ENCODE measurements at regions not wholly inside any gene's neighbourhood (a gene's known extent, or its start where the extent isn't known, plus 50 kb on each side); places are given as distances from the start of the nearest gene placed in this dataset.

DNA sequence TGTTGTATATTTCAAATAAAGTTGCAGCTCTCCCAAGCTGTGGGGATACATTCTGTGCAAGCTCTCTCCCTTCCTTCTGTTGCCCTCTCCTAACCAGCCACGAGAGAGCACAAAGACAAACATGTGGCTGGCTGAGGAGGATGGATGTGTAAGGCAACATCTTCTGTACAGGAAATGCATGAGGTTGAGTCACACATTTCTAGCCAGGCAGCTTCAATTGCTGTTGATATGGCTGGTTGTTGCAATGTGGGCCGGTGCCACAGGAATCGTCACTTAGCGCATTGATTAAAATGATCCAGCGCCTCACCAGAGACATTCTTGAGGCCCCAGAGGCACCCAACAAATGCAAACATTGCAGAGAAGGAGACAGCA is 207.1 kb downstream of the ICE1 start:
- Histone ChIP-seq H3K9me1 (ENCODE audit: control insufficient read depth, extremely low read depth, insufficient read depth, low read length) (no peaks in the 10 kb centered on the region), H3K27me3 (ENCODE audit: control insufficient read depth, extremely low read depth, insufficient read depth, low read length) (no peaks in the 10 kb centered on the region), H3K79me2 (ENCODE audit: control insufficient read depth, insufficient read depth, low read length) (no peaks in the 10 kb centered on the region), H3K4me3 (ENCODE audit: control insufficient read depth in 2 of 3, extremely low read depth in 1 of 3, insufficient read depth in 2 of 3, low read depth in 1 of 3, low read length in 3 of 3) (no peak overlapping the region), H3K4me2 (ENCODE audit: control insufficient read depth, extremely low read depth, insufficient read depth, low read depth, low read length) (no peak overlapping the region), H3K27ac (ENCODE audit: control insufficient read depth, insufficient read depth, low read length) (no peak overlapping the region), H3K4me1 (ENCODE audit: control insufficient read depth, extremely low read depth, insufficient read depth, low read length) (no peaks in the 10 kb centered on the region), H3K9me3 (ENCODE audit: control insufficient read depth, low read depth, low read length) (peaks cover 4% of the 10 kb centered on the region), H2AFZ (ENCODE audit: control insufficient read depth, low read length) (no peak overlapping the region), H3K36me3 (ENCODE audit: control insufficient read depth in 2 of 2, extremely low read depth in 1 of 2, insufficient read depth in 2 of 2, low read length in 2 of 2) (no peaks in the 10 kb centered on the region), H4K20me1 (ENCODE audit: control insufficient read depth, extremely low read depth, insufficient read depth, low read length) (no peaks in the 10 kb centered on the region), H3K9ac (ENCODE audit: control insufficient read depth, extremely low read depth, insufficient read depth, low read length) (no peak overlapping the region)
- dilution Hi-C loops (cut with MboI; ENCODE audit: extremely low pct_ligation_motif_present, low sequenced_read_pairs): no loop called here
- no peak for DNase-seq (ENCODE audit: low read depth, low spot score)
- FAIRE-seq: no peak
- TF ChIP-seq EZH2 (IDR thresholded peaks at IDR 0.05; ENCODE audit: low read length): no peak
- TF ChIP-seq, protein P1, sequence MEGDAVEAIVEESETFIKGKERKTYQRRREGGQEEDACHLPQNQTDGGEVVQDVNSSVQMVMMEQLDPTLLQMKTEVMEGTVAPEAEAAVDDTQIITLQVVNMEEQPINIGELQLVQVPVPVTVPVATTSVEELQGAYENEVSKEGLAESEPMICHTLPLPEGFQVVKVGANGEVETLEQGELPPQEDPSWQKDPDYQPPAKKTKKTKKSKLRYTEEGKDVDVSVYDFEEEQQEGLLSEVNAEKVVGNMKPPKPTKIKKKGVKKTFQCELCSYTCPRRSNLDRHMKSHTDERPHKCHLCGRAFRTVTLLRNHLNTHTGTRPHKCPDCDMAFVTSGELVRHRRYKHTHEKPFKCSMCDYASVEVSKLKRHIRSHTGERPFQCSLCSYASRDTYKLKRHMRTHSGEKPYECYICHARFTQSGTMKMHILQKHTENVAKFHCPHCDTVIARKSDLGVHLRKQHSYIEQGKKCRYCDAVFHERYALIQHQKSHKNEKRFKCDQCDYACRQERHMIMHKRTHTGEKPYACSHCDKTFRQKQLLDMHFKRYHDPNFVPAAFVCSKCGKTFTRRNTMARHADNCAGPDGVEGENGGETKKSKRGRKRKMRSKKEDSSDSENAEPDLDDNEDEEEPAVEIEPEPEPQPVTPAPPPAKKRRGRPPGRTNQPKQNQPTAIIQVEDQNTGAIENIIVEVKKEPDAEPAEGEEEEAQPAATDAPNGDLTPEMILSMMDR (optimal IDR thresholded peaks at IDR 0.05 in 1 of 3, IDR thresholded peaks at IDR 0.05 in 1 of 3, conservative IDR thresholded peaks at IDR 0.05 in 1 of 3; ENCODE audit: extremely low read depth in 1 of 3, insufficient read depth in 2 of 3, low read length in 3 of 3): no peak

GRCh38 chr5:5628866-5629606 is 206.6 kb downstream of the ICE1 start:
- dilution Hi-C loops (cut with MboI; ENCODE audit: extremely low pct_ligation_motif_present, low sequenced_read_pairs): no loop called here
- H2AFZ ChIP-seq (ENCODE audit: control insufficient read depth, low read length): no peak overlapping the region
- DNase-seq (ENCODE audit: low read depth, low spot score): no peak
- H3K4me3 ChIP-seq (ENCODE audit: control insufficient read depth in 2 of 3, extremely low read depth in 1 of 3, insufficient read depth in 2 of 3, low read depth in 1 of 3, low read length in 3 of 3): no peak overlapping the region
- no peak overlapping the region for H3K9ac ChIP-seq (ENCODE audit: control insufficient read depth, extremely low read depth, insufficient read depth, low read length)
- H3K4me2 ChIP-seq (ENCODE audit: control insufficient read depth, extremely low read depth, insufficient read depth, low read depth, low read length): no peak overlapping the region
- no peaks in the 10 kb centered on the region for H3K27me3 ChIP-seq (ENCODE audit: control insufficient read depth, extremely low read depth, insufficient read depth, low read length)
- peaks cover 4% of the 10 kb centered on the region for H3K9me3 ChIP-seq (ENCODE audit: control insufficient read depth, low read depth, low read length)
- TF ChIP-seq, protein P1 (optimal IDR thresholded peaks at IDR 0.05 in 1 of 3, IDR thresholded peaks at IDR 0.05 in 1 of 3, conservative IDR thresholded peaks at IDR 0.05 in 1 of 3; ENCODE audit: extremely low read depth in 1 of 3, insufficient read depth in 2 of 3, low read length in 3 of 3): no peak
- no peak for TF ChIP-seq EZH2 (IDR thresholded peaks at IDR 0.05; ENCODE audit: low read length)
- no peaks in the 10 kb centered on the region for H3K36me3 ChIP-seq (ENCODE audit: control insufficient read depth in 2 of 2, extremely low read depth in 1 of 2, insufficient read depth in 2 of 2, low read length in 2 of 2)
- no peaks in the 10 kb centered on the region for H3K4me1 ChIP-seq (ENCODE audit: control insufficient read depth, extremely low read depth, insufficient read depth, low read length)
- no peaks in the 10 kb centered on the region for H3K79me2 ChIP-seq (ENCODE audit: control insufficient read depth, insufficient read depth, low read length)
- no peaks in the 10 kb centered on the region for H3K9me1 ChIP-seq (ENCODE audit: control insufficient read depth, extremely low read depth, insufficient read depth, low read length)
- no peak overlapping the region for H3K27ac ChIP-seq (ENCODE audit: control insufficient read depth, insufficient read depth, low read length)
- no peaks in the 10 kb centered on the region for H4K20me1 ChIP-seq (ENCODE audit: control insufficient read depth, extremely low read depth, insufficient read depth, low read length)
- FAIRE-seq: no peak

All from keratinocyte (primary cell).